Prostate gland (tissue), 2 donors: ENCODE measurements at regions not wholly inside any gene's neighbourhood (a gene's known extent, or its start where the extent isn't known, plus 50 kb on each side); places are given as distances from the start of the nearest gene placed in this dataset.
A peak's percentile ranks its signal among the peaks of the same experiment; 100 is the strongest.

ENCODE experiments used
- DNase-seq: peaks from one replicate; pipeline ENCODE4 v3.0.0-alpha.2; 2019; ENCODE audit warnings: low spot score
- H3K27ac ChIP-seq, 2 donors: fragments of 200-600 bp; sonication (generic); 2 replicates each; pipeline ENCODE4 v1.5.1; 2017 to 2019
- H3K27me3 ChIP-seq: fragments of 200-600 bp; sonication (generic); replicated peaks from 2 replicates; pipeline ENCODE4 v1.5.1; 2019; ENCODE audit not compliant: insufficient read depth
- H3K36me3 ChIP-seq, 2 donors: fragments of 200-600 bp; sonication (generic); 1 replicate in 1 of 2; 2 replicates in 1 of 2; pipeline versions ENCODE4 v1.5.1 to v1.8.1; 2017 to 2019
- H3K4me1 ChIP-seq: fragments of 200-600 bp; sonication (generic); replicated peaks from 2 replicates; pipeline ENCODE4 v1.5.1; 2019
- H3K4me3 ChIP-seq, 2 donors: fragments of 200-600 bp; sonication (generic); 2 replicates each; pipeline ENCODE4 v1.5.1; 2017 to 2019
- H3K9me3 ChIP-seq: fragments of 200-600 bp; sonication (generic); 2 replicates; pipeline ENCODE4 v1.5.1; 2017
- CTCF ChIP-seq, 4 experiments: fragments of 200-600 bp in 2 of 4; fragments of 450-650 bp in 2 of 4; sonication (generic) in 2 of 4; IDR thresholded peaks; 1 replicate in 3 of 4; 2 replicates in 1 of 4; pipeline ENCODE4 v1.5.1; 2016 to 2019; ENCODE audit warnings: antibody characterized with exemption in 4 of 4, mild to moderate bottlenecking in 2 of 4, moderate library complexity in 2 of 4
- POLR2A ChIP-seq: fragments of 450-650 bp; IDR thresholded peaks from one replicate; pipeline ENCODE4 v1.6.1; 2016; ENCODE audit warnings: antibody characterized with exemption, mild to moderate bottlenecking
- POLR2AphosphoS5 ChIP-seq: sonication (generic); formaldehyde crosslinking; IDR thresholded peaks from one replicate; pipeline ENCODE4 v1.6.1; 2017; ENCODE audit warnings: antibody characterized with exemption
- WGBS: methylation state at CpG from one replicate; pipeline ENCODE4 v1.1.5; 2018; 5-methylcytosine and 5-hydroxymethylcytosine counted together
- intact Hi-C: fragments of 100-400 bp; cut with DNase I; formaldehyde crosslinking; loops from one replicate; pipeline ENCODE4 v1.14.2; 2022

- no peak overlapping the region for H3K4me3 ChIP-seq
- no peaks in the 10 kb centered on the region for H3K27me3 ChIP-seq
- peak; percentile 34 for DNase-seq
- H3K36me3 ChIP-seq, result no peaks in the 10 kb centered on the region
- intact Hi-C loops, result no loop called here
- no peak overlapping the region for H3K27ac ChIP-seq
- no peaks in the 10 kb centered on the region for H3K4me1 ChIP-seq
- H3K9me3 ChIP-seq, result no peaks in the 10 kb centered on the region
- 51% methylated on average over 11 of the region's 11 CpGs for WGBS
- TF ChIP-seq POLR2AphosphoS5, result no peak
- no peak for TF ChIP-seq POLR2A
- TF ChIP-seq CTCF (IDR thresholded peaks at IDR 0.05), result peak in 2 of 4 experiments; percentile 29 to 52
Measured at GRCh38 chr20:2237059-2237458, 58.7 kb upstream of the TGM3 start.

- no peaks in the 10 kb centered on the region for H3K4me1 ChIP-seq
- H3K36me3 ChIP-seq, result no peaks in the 10 kb centered on the region
- TF ChIP-seq POLR2AphosphoS5 (no peak), CTCF (IDR thresholded peaks at IDR 0.05) (no peak), POLR2A (no peak)
- H3K4me3 ChIP-seq, result no peak overlapping the region
- no peaks in the 10 kb centered on the region for H3K27me3 ChIP-seq
- WGBS, result 72% methylated on average over 2 of the region's 2 CpGs
- intact Hi-C loops, result no loop called here
- no peaks in the 10 kb centered on the region for H3K9me3 ChIP-seq
- no peak overlapping the region for H3K27ac ChIP-seq
- no peak for DNase-seq
Measured at GRCh38 chr20:2238601-2239000, 57.2 kb upstream of the TGM3 start.

GRCh38 chr20:2240835-2241234 is 55.0 kb upstream of the TGM3 start:
- intact Hi-C loops, result no loop called here
- Histone ChIP-seq H3K4me1 (peaks cover 11% of the 10 kb centered on the region), H3K4me3 (no peak overlapping the region), H3K27me3 (no peaks in the 10 kb centered on the region), H3K9me3 (no peaks in the 10 kb centered on the region), H3K27ac (no peak overlapping the region), H3K36me3 (no peaks in the 10 kb centered on the region)
- no peak for DNase-seq
- WGBS, result 84% methylated on average over 3 of the region's 4 CpGs
- TF ChIP-seq POLR2AphosphoS5, result no peak
- no peak for TF ChIP-seq CTCF (IDR thresholded peaks at IDR 0.05)
- no peak for TF ChIP-seq POLR2A

GRCh38 chr20:2242678-2243077 is 53.1 kb upstream of the TGM3 start:
- no peaks in the 10 kb centered on the region for H3K27me3 ChIP-seq
- H3K4me1 ChIP-seq, result peaks cover 11% of the 10 kb centered on the region
- H3K27ac ChIP-seq, result no peak overlapping the region
- DNase-seq, result no peak
- no peaks in the 10 kb centered on the region for H3K36me3 ChIP-seq
- H3K4me3 ChIP-seq, result no peak overlapping the region
- intact Hi-C loops, result no loop called here
- 77% methylated on average over 2 of the region's 2 CpGs for WGBS
- no peak for TF ChIP-seq CTCF (IDR thresholded peaks at IDR 0.05)
- no peak for TF ChIP-seq POLR2AphosphoS5
- TF ChIP-seq POLR2A, result no peak
- no peaks in the 10 kb centered on the region for H3K9me3 ChIP-seq

- intact Hi-C loops, result no loop called here
- no peaks in the 10 kb centered on the region for H3K36me3 ChIP-seq
- peak; percentile 49 for DNase-seq
- H3K4me1 ChIP-seq, result peaks cover 11% of the 10 kb centered on the region
- TF ChIP-seq POLR2AphosphoS5 (peak; percentile 72), POLR2A (no peak), CTCF (IDR thresholded peaks at IDR 0.05) (no peak)
- peak overlapping the region in 1 of 2 donors; percentile 51 for H3K27ac ChIP-seq
- whole genome bisulfite sequencing, result 34% methylated on average over 4 of the region's 4 CpGs
- H3K9me3 ChIP-seq, result no peaks in the 10 kb centered on the region
- H3K4me3 ChIP-seq, result no peak overlapping the region
- no peaks in the 10 kb centered on the region for H3K27me3 ChIP-seq
Measured at GRCh38 chr20:2244523-2244922, 51.3 kb upstream of the TGM3 start.
